ENCODE measurements at regions not wholly inside any gene's neighbourhood (a gene's known extent, or its start where the extent isn't known, plus 50 kb on each side); places are given as distances from the start of the nearest gene placed in this dataset.
"Not testable (repeated sequence)": the region's sequence is repeated elsewhere in the genome, so short reads cannot be mapped to it uniquely, and the experiment has no call there.

DNA sequence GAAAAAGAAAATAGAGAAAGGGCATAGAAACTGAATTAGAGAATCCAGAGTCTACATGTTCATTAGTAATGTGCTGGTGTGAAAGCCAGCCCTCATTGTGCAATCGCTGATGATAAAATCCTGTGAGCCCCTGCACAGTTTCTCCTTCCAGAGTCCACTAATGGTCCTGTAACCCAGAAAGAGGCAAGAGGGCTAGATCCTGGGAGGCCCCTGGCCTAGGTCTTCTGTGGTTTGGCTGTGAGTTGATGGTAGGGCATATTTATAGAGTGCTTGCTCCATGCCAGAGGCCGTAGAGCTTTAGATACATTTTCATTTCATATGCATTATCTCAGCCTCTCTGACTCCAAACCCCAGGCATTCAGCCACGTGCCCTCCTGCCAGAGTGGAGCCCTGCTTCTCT lies 94.9 kb upstream of the MTHFD1L start:
- DNase-seq (ENCODE audit: low read depth): no peak

DNA sequence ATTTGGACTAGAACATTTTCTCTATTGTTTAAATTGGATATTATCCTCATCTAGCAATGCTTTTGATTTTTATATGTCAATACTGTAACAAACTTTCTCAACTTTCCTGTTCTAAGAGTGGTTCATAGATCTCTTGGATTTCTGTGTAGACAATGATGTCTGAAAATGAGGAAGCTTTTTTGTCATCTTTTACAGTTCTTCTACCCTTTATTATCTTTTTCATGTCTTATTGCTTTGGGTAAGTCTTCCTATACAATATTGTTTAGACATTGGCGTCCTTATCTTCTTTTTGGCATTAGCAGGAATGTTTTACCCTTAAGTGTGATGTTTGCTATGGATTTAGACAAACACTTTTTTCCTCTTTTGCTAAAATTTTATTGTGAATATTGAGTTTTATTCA lies 91.5 kb upstream of the MTHFD1L start:
- no peak for DNase-seq (ENCODE audit: low read depth)

DNA sequence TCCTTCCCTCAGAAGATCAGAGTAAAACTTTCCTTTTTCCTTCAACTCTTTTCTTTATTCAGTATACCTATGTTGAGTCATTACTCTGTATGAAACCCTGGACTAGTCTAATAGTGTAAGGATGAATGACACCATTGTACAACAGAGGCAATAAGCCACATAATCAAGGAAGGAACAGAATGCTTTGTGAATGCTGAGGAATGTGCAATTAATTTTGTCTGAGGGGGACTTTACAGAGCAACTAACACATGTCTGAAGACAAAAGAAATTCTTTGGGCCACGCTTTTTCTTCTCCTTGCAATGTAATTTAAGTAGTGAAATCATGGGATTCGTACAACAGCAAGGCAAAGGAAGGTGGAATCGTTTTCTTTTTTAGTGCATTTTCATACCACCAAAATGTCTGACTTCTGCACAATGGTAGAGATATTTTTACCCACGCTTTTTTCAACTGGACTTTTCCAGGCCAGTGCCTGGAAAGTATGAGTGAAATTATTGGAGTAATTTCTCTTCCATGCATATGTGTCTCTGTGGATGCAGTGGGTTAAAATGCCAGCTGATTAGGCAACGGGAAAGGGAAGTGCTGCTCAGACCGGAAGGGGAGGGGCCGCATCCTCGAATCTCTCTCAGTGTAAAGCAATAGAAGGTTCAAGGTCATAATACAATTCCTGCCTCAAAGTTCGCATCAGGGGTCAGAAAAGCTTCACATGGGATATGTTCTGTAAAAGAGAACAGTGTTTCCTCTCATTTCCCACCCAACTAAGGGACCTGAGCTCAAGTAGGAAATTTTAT lies 89.9 kb upstream of the MTHFD1L start:
- DNase-seq (ENCODE audit: low read depth): no peak

DNA sequence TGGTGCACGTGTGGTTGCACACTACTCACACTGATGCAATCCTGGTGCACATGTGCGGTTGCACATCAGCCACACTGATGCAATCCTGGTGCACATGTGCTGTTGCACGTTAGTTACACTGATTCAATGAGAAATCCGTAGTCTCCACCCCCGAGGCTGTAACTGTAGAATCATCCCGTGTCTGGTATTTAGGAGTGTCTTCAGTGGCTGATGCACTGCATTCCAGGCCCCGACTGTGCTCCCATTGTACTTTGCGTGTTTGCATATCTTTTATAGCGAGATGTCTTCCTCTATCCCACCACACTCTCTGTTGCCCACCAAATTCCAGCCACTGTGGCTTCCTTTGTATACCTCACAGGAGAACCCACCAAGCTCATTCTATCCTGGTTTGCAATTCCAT lies 87.8 kb upstream of the MTHFD1L start:
- DNase-seq (ENCODE audit: low read depth): no peak

DNA sequence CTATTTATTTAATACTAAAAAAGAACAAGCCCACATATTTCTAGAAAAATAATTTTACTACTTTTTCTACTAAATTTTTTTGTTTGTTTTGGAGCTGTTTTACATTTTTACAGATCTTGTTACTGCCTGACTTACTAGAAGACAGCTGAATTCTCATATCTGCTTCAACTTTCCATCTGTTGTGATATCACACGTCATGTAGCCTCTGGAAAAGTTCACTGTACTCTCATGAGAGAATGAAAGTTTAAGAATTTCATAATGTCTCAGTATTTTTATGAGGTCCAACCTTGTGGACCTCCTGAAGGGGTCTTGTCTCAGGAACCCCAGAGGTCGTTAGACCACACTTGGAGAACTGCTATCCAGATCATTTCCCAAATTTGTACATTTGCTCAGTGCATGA lies 81.7 kb upstream of the MTHFD1L start:
- no peak for DNase-seq (ENCODE audit: low read depth)

DNA sequence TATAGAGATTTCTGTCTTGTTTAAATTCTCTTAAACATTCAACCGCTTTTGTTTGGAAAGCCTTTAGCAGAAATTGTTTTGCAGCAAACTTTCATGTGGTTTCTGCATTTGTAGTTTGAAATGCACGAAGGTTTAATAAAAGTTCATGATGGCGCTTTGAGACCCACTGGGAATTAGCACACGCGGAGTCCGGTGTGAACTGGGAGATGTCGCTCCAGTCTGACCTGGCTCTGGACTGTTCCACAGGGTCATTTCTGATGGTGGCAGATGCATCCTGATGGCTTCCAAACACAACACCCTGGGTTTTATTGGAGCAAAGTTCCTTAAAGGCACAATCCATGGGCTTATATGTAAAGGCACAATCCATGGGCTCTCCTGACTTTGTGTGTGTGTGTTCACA lies 78.1 kb upstream of the MTHFD1L start:
- DNase-seq (ENCODE audit: low read depth): no peak

DNA sequence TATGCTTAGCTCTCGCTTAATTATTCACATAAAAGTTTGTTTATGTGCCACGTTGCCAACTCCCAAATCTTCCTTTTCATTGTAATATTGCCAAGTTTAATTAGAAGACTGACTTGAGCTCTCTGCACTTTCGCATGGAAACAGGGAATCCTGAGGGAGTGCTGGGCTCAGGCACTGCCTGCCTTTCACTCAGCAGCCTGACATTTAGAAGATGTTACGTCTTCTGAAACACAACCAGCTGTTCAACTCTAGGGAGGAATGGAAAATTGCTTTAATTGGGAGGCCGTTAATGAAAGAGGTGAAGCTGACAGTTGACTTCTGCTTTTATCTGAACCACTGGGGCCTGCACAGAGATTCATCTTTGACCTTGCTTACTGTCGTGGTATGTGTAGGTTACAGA lies 77.4 kb upstream of the MTHFD1L start:
- DNase-seq (ENCODE audit: low read depth): no peak

DNA sequence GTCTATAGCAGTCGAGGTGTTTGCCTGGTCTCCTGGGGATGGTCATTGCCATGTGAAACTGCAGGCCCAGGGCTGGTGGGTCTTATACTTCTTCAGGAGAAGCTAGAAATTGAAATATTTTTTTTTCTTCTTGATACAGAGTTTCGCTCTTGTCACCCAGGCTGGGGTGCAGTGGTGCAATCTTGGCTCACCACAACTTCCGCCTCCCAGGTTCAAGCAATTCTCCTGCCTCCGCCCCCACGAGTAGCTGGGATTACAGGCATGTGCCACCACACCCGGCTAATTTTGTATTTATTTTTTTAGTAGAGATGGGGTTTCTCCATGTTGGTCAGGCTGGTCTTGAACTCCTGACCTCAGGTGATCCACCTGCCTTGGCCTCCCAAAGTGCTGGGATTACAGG lies 75.6 kb upstream of the MTHFD1L start:
- DNase-seq (ENCODE audit: low read depth): not testable (repeated sequence)

DNA sequence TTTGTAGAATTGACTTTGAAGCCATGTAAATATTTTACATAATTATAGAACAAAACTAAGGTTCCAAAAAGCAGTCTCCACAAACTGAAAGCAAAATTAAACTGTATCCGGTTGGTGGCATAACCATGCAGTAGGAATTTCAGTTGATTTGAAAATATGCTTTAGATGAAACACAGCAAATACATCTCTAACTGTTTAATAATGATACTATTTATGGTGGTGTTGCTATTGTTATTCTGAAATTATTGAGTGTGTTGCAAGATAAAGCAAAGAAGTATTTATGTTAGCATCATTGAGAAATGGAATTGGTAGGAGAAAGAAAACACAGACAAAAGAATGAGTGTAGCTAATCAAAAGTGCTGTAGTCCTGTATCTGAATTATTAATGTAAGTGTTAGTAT lies 73.8 kb upstream of the MTHFD1L start:
- DNase-seq (ENCODE audit: low read depth): no peak

DNA sequence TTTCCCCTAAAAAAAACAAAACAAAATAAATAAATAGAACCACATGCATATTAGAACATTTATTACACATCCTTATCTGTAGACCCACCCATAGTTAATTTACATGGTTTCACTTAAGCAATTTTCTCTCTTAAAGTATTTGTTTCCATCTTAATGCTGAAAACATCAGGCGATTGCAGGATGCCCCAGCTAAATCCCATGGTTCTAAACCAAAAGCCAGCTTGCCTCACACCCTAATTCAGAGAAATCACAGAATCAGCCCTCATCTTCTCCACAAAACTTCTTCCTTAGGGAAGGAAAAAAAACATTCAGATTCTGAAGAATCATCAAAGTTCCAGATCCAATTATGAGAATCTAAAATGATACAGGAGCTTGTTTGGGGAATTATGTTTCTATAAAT lies 67.6 kb upstream of the MTHFD1L start:
- DNase-seq (ENCODE audit: low read depth): no peak

DNA sequence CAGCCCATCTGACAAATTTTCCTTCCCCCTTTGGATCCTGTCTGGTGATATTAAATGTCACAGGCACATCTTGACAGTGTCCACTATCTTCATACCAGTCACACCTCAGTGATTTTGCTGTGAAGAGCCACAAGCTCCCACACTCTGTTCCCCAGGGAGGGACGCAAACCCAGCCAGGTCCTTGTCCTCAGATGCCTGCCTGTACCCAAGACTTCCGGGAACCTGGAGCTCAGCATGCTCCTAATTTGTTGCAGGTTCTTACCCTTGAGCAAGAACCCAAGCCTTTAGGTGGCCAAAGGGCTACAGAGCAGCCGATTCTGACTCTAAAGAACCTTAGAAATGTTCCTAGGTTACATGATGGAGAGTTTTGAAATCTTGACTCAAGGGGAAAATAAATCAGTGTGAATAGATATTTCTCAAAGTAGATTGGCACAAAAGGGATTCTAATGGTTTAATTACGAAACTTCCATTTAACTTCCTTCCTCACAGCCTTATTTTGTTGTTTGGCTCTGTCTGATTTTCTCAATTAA lies 66.2 kb upstream of the MTHFD1L start:
- no peak for DNase-seq (ENCODE audit: low read depth)

DNA sequence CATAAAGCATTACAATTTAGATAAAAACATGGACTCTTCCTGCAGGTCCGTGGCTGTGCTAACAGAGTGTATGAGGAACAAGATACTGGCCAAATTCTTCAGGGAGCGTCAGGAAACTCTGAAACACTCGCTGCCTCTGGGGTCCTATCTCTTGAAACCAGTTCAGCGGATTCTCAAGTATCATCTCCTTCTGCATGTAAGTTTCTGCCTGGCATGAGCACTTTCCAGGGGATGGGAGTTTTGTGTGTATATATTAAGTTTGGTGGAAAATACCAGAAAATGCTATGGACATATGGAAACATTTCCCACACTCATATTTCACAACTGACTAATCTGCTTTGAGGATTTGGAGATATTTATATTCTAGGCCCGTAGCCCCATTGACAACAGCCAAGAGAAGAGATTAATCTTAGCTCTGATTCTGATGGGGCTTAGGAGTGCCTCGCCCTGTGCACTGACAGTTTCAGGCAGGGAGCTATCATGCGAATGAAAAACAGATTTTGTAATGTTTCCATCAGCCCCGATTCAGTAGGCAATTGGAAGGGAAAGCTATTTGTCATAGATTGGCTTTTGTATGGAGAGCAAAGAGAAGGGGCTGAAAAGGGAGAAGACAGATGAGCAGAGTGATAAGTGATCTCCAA lies 64.7 kb upstream of the MTHFD1L start:
- no peak for DNase-seq (ENCODE audit: low read depth)

DNA sequence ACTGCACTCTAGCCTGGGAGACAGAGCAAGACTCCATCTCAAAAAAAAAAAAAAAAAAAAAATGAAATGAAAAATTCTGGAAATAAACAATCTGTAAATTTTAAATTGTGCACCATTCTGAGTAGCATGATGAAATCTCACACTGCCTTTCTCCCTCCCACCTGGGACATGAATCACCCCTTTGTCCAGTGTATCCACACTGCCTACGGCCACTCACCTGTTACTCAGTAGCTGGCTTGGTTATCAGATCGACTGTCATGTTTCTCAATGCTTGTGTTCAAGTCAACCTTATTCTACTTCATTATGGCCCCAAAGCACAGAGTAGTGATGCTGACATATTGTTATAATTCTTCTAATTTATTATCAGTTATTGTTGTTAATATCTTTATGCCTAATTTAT lies 58.7 kb upstream of the MTHFD1L start:
- DNase-seq (ENCODE audit: low read depth): no peak

DNA sequence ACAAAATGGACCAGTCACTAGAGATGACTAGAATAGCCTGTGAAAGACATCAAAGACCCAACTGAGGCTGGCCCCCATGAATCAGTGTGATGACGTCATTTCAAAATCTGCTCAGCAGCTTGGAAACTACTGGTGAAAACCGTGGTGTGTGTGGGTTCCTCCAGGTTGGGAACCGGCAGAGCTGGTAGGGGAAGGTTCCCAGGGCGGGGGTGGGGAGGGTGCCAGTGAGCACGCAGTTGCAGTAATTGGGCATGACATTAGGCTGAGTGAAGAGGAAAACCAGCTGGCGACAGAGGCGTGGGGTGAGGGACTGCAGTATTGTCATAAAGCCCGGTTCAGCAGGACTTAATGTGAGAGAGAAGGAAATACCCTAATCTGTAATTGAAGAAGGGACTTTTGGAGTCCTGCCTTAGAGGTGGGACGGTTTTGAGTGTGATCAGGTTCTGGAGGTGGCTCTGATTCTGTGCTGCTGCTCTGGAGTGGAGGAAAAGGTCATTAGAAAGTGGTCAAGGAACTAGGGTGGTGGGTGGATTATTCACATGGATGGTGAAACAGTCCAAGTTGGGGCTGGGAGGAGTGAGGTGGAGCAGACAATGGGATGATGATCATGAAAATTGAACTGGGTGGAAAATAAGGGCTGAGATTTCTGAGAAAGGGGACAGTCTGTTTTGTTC lies 52.0 kb upstream of the MTHFD1L start:
- no peak for DNase-seq (ENCODE audit: low read depth)

DNA sequence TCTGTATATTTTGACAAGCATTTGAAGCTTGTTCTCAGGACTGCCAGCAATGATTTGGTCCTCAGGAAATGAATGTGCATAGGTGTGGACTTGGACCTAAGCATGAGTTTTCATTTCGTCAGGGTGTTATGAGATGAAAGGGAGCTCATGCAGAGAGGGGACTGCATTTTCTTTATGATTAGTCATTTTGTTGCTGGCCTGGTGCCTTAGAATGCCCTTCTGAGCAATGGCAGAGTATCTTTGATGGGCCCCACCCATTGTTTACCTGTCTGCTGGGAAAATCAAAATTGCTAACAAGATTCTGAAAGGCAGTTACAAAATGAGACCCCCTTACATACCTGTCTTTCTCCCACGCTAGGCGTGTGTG lies 51.5 kb upstream of the MTHFD1L start:
- DNase-seq (ENCODE audit: low read depth): peak; percentile 31
